GM21381 (cell line): ENCODE measurements at regions not wholly inside any gene's neighbourhood (a gene's known extent, or its start where the extent isn't known, plus 50 kb on each side); places are given as distances from the start of the nearest gene placed in this dataset.

Experiments
- ATAC-seq: cut with Tn5 transposase; IDR thresholded peaks from one replicate; pipeline ENCODE4 v1.9.1; 2021; ENCODE audit warnings: mild to moderate bottlenecking, moderate library complexity; ENCODE audit not compliant: unreplicated experiment

DNA sequence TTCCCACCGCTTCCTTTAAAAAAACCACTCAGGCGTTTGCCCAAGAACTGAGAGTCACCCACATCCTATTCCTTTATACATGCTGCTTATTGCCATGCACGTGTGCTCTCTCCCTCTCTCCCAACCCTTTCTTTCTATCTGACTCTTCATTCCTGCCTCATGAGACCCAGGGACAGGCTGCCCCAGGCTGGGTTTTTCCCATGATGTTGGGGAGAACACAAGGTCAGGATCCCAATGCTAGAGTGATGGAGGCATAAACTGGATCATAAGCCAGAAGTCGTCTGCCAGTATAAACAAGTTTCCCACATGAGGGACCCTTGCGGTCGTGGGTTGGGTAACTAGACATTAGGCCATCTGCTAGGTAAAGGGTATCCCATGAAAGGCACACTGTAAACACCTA, 64.9 kb downstream of the CD2 start:
- no peak for ATAC-seq

DNA sequence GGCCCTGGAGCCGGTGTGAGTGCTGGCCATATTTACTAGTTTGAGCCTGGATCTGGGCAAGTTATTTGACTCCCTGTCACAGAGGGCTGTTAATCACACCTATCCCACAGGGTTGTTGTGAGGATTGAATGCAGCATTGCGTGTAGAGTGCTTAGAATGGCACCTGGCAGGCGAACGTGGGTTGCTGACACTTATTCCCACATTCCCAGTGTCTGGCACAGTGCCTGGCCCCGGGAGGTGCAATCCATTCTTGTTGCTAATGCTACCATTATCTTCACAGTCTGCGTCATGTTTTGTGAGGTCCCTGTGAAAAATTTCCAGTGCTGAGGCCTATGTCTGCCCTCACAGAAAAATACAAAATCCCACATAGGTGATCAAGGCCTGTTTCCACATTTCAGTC, 66.1 kb downstream of the CD2 start:
- ATAC-seq, result no peak

DNA sequence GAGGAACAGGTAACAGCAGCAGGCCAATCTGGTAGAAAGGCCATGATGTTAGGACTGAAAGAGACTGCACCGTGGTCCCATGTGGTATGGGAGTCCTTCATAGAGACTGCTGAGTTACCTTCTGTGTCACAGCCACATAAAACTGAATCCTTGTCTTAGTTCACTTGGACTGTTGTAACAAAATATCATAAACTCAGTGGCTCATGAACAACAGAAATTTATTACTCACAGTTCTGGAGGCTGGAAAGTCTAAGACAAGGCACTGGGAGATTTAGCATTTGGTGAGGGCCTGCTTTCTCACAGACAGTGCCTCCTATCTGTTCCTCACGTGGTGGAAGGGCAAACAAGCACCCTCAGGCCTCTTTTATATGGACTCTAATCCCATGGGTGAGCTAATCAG, 67.5 kb downstream of the CD2 start:
- no peak for ATAC-seq

DNA sequence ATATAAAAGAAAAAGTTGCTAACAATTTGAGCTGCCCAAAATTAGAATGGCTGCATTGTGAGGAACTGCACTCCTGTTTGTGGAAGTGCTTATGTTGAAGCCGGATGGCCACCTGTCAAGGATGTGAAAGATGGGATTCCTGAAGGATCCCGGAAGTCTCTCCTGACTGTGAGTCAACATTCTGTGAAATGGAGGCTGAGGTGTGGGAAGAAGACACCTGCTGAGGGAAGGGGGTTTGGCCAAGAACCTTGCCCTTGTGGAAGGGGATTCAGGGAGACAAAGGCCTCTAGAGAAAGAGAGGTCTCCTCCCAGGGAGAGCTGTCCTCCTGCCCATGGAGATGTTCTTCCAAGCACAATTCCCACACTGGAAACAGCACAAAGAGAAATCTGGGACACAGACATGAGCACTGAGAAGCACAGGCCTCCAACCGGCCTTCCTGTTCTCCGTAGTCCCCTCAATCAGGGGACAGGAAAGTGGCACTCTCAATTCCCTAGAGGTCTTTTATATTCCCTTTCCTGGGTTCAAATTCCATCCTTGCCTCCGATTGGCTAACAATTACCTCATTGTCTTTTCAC, 70.5 kb downstream of the CD2 start:
- ATAC-seq, result no peak

DNA sequence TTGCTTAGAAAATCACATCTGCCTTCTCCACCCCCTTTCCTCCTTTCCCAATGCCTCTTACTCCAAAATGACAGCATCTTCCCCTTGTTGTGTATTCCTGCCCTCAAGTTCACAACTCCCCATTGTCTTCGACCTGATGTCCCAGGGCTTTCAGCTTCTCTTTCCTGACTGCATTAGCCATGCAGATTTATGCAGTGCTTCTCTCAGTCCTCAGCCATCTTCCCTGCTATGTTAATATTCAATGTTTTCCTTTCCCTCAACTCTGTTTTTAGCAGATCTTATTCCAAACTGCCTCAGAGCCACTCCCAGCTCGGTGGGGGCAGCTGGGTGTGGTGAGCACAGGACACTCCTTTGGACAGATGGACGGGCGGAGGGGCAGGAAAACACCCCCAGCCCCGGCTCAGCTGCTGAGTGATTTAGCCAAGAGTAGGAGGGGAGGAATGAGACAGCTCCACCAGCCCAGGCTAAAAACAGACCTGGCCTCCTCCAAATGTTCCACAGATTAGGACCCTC, 71.0 kb downstream of the CD2 start:
- no peak for ATAC-seq

DNA sequence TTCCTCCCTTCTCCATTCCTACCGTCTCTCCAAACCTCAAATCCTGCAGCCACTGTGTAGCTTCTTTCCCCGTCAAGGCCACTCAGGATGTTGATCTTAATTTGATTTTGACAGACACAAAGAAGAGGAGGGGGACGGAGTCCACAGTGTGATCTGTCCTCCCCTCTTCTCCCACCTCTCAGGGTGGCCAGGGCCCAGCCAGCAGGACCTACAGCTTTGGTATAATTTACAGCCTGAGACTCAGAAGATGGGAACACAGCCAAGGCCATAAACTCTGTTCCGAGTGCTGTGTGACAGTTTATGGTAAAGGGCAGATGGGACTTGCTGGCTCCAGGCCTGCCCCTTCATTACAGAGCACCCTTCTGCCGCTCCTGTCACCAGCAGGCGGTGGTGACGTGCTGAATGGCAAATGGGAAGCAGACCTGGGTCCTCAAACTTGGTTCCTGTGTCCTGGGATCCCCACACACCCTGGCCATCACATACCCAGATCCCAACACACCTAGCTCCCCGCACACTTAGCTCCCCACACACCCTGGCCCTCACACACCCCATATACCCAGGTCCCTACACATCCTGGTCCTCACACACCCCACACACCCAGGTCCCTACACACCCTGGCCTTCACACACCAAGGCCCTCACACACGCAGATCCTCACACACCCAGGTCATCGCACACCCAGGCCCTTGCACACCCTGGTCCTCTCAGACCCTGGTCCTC, 71.6 kb downstream of the CD2 start:
- no peak for ATAC-seq

DNA sequence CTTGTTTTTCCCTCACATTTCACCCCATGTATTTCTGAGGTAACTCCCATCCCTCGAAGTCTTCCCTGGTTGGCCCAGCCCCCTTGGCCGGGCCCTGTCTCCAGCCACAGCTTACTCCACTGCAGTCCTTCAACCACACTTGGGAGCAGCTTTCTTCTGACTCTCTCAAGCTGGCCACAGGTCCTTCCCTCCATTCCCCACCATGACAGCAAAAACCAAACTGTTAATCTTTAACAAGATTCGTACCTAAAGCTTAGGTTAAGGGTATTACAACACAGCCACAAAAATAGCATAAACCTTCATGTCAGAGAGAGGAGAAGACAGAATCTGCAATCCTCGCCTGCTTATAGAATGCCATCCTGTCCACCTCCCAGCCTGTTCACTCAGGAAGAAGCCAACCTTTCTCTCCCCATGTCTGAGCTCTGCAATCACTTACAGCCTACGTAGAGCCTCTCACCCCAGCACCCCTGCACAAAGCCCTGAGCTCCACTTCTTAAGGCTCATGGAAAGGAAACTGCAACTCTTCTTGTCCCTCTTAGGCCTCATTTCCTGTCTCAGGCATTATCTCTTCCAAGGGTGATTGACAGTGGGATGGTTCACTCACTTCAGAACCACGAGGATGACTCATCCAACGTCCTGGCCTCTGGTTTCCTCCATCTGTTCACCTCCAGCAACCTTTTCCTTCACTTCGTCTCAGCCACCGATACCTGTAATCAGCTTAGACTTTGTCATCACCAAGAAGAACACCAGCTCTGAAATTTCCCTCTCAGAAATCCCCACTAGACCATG, 72.8 kb downstream of the CD2 start:
- peak; percentile 87 for ATAC-seq

DNA sequence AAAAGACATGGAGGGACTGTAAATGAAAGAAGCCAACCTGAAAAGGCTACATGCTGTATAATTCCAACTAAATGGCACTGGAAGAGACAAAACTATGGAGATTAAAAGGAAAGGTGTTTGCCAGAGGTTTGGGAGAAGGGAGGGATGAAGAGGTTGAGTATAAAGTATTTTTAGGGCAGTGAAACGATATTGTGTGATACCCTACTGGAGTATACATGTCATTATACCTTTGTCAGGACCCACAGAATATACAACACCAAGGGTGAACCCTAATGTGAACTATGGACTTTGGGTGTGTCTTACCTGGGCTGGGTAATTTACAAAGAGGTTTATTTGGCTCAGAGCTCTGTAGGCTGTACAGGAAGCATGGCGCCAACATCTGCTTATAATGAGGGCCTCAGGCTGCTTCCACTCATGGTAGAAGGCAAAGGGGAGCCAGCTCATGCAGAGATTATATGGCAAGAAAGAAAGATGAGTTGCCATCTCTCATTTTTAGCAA, 73.4 kb downstream of the CD2 start:
- no peak for ATAC-seq

DNA sequence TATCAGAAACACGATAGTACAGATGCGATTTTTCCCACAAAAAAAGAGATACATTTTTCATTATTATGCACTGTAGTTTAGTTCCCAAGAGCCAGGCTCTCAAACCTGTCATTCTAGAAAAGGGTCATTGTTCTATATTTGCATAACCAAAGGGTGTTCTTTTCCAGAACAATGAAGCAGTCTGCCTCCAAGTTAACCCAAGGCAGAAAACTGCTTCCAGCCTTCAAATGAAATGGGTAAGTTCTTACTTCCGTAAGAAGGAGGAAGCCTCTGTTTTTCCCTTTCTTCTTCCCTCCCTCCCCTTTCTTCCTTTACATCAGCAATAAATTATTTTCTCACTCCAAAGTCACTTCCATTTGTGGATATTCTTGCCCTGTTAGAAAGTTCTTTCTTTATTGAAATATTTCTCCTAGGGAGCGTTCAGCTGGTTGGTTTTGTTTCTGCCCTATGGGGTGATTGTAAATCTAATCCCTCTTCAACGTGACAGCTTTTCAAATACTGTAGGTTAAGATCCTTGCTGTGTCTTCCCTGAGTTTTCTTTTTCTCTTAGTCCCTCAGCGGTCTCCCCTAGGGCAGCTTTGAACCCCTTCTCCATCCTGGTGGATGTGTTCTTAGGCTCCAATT, 77.3 kb upstream of the PTGFRN start:
- no peak for ATAC-seq

DNA sequence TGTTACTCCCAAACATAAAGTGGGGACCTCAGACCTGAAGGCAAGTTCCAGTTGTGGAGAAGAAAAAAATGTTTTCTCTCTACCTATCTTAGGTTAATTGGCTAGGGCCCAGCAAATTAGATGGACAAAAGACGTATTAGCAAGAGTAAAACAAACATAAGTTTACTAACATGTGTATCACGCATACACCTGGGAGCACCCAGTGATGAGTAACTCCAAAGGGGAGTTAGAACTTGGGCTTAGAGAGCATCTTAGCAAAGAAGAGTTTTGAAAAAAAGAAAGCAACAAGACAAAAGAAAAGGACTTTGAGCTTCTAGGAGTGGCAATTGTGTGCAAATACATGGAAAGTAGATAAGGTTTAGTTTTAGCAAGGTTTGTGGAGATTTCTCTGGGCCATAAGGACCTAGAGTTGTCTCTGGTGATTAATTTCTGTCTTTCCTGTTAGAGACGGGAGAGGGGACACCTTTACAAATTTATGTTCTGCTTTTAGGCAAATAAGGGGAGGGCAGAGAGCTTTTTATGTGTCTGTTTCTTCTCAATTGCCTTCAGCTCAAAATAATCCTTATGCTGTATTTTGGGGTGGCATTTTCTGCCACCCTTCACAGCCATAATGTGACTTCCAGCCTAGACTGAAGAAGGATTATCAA, 76.7 kb upstream of the PTGFRN start:
- no peak for ATAC-seq

DNA sequence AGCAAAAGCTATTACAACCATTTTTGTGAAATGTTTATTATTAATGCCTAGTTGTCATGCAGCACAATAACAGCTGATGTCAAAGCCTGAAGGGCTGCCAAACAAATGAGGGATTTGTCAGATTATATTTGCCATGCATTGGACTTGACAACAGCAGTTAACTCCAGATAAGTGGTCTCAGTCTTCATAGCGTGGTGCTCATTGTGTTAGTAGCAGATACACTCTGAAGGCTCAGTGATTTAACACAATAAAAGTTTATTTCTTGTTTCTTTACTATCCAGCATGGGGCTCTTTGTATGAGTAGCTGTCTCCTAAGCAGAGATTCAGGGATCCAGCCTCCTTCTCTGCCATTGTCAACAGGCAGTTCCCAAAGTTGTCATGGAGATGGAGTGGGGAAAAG, 76.0 kb upstream of the PTGFRN start:
- no peak for ATAC-seq

DNA sequence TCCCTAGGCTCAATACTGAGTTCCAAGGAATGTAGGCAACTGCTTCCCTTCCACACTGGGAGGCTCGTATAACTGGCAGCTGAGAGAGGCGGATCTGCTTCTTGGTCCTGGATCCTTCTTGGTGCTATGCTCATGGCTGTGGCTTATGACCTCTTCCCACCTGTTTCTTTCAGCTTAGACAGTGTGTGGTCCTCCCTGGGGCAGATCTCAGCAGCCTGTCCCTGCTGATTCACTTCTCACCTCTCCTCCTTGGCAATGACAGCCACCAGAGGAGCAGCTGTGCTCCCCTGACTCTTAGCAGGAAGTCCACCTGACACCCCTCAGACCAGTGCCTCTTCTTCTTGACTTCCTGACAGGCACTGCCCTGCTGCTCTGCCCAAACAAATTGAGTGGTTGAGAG, 75.1 kb upstream of the PTGFRN start:
- ATAC-seq, result no peak

DNA sequence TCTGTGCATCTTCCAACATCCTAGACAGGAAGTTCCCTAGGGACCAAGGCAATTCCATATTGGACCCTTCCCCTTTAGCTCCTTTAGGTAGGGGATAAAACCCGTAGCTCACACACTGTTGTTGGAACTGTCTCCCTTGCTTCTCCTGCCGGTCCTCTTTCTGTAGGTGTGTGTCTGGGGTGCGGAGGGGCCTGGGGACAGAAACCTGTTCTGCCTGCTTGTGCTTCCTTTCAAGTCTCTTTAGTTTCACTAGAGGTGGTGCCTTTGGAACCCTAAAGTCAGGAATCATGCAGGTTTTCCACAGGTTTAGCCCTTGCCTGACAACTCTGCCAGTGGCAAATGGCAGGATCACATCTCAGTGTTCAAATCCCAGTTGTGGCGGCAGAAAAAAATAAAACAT, 74.6 kb upstream of the PTGFRN start:
- ATAC-seq, result no peak

DNA sequence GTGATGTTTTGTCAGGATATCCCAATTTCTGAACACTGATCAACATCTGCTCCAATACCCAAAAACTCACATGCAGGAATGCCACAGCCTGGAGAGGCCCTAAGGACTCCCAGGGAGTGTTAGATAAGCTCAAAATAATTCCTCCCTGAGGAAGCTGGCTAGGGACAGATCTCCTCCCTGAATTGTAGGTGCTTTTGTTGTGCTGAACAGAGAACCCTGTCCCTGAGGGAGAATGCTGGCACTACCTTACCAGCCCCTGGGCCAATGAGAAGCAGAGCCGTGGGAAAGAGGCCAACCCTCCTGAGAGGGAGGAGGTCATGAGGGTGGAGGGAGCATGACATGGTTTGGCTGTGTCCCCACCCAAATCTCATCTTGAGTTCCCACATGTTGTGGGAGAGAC, 73.6 kb upstream of the PTGFRN start:
- ATAC-seq, result no peak

DNA sequence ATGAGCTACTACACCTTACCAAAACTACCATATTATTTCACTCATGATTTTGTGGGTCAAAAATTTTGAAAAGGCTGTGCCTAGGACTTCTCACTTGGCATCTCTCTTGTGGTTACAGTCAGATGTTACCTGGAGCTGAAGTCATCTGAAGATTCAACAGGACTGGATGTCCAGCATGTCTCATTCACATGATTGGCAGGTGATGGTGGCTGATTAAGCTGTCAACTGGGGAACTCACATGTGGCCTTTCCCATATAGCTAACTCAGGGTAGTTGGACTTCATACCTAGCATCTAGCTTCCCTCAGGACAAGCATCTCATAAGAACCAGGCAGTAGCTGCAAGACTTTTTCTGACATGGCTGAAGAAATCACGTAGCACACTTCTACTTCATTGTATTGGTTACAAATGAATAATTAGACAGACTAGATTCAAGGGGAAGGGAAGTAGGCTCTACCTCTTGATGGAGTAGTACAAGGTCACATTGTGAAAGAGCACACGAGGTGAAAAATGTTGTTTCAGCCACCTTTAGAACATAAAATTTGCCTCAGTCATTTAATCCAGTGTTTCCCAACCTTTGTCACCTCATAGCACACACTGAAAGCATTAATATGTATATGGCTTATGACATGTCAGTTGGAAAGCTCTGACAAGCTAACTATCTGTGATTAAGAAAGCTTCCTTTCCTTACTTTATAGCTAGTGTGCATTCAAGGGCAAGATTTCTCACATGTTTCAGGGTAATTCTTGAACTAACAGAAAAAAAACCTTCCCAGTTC, 68.0 kb upstream of the PTGFRN start:
- ATAC-seq, result no peak

DNA sequence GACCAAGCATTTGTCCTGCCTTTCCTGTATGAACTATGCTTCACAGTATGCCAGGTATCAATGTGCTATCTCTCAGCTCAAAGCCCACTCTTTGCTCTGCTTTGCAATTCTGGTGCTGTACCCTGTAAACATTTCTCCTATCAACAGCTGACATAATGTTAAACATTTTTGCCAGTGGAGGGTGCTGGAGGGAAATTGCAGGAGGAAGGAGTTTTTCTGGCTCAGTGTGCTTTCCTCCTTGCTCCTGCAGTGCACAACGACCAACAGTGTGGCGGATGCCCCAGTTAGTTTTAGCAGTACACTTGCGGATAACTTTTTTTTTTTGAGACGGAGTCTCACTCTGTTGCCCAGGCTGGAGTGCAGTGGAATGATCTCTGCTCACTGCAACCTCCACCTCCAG, 67.1 kb upstream of the PTGFRN start:
- no peak for ATAC-seq

DNA sequence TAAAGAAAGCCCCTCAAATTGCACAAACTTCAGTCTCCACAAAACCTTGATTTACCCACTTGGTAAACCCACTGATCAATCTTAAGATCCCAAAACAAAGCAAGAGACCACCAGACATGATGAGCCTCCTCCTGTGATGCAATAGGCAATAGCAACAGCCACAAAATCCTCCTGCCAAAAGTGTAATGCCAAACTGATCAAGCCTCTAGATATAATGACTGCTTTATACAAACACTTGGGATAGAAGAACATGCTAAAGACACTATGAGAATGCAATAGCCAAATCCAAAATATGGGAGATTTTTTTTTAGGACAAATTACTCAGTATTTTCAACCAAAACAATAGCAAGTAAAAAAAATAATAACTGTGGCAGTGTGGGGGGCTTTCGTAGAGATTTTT, 64.9 kb upstream of the PTGFRN start:
- ATAC-seq, result no peak

DNA sequence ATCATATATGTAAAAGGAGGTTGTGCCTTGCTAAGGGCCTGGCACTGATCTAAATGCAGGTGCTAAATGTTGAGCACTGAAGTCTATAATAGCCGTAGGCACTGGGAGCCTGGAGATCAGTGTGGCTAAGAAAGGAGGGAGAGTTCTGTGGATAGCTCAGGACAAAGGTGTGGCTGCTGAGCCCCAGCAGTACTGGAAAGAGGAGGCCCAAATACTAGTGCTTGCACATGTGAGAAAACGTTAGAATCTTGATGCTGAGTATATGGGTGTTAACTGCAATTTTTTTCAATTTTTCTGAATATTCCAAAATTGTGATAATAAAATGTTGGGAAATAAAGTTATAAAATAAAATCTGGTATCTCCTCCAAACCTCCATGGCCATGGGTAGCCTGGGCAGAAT, 62.5 kb upstream of the PTGFRN start:
- no peak for ATAC-seq

DNA sequence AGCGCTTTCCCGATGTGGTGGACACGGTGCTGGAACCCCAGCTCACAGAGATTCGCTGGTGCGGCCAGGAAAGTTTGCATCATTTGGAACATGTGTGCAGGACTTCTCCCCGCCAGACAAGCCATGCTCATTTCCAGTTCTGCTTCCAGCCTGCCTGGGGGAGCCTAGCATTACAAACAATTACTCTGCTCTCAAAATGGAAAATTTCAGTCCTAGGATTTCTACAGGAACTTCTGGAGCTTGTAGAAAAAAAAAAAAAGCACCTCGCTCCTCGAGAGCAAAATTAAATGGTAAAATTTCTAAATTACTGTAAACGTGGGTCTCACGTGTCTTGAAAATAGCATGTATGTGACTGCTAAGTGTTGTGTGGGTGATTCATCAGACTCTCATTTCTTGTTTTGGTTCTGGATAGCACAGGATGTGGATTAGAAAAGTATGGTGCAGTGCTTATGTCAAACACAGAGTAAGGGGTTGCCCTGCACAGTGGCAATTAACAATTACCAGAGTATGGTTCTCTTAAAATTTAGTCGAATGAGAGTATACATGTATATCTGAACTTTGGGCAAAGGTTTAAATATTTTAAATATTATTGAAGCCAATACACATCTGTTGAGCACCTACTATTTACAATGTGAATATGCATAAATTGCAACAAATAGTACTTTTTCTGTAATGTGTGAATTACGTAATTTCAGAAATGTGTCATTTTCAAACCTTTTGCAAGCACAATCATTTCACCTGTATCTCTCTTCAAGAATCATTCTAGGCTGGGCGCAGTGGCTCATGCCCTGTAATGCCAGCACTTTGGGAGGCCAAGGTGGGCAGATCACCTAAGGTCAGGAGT, 61.8 kb upstream of the PTGFRN start:
- ATAC-seq, result peak; percentile 77
